ENCODE measurements at regions not wholly inside any gene's neighbourhood (a gene's known extent, or its start where the extent isn't known, plus 50 kb on each side); places are given as distances from the start of the nearest gene placed in this dataset.

DNA sequence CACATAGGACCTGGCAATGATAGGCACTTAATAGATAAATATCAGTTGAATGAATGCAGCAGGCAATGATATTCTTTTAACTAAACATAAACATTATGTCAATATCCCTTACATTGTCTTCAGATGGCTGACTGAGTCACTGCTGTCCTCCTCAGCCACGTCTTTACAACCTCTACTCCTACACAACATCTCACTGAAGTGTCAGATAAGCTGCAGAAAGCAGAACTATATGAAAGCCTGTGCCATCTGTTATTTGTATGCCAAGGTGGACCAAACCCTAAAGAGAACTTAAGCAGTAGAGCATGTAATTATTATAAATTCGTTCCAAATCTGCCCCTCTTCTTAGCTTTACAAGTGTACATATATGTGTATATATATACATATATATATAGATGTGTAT, 271.2 kb downstream of the RASEF start:
- TF ChIP-seq POLR2A (IDR thresholded peaks at IDR 0.05), result no peak
- no peak for TF ChIP-seq CTCF (IDR thresholded peaks at IDR 0.05)

Data from testis (tissue), 2 donors.